RWPE1 (cell line): ENCODE measurements at regions not wholly inside any gene's neighbourhood (a gene's known extent, or its start where the extent isn't known, plus 50 kb on each side); places are given as distances from the start of the nearest gene placed in this dataset.

Experiments
- CTCF ChIA-PET: fragments of 350-600 bp; sonication (Branson Sonifier 250); formaldehyde crosslinking; extraction: SDS; loops from one replicate; lab custom pipeline; 2021; lab: Yijun Ruan, JAX
- POLR2A ChIA-PET: fragments of 400-600 bp; formaldehyde crosslinking; extraction: SDS; loops from one replicate; lab custom pipeline; 2020; ENCODE audit warnings: antibody characterized with exemption; ENCODE audit not compliant: low non-redundant PET; lab: Yijun Ruan, JAX
- DNase-seq: peaks from one replicate; pipeline ENCODE4 v3.0.0; 2012; ENCODE audit warnings: low spot score
- H3K27ac ChIP-seq: fragments of 450-650 bp; 2 replicates; pipeline ENCODE4 v1.5.1; 2017
- CTCF ChIP-seq: fragments of 450-650 bp; conservative IDR thresholded peaks from 2 replicates; pipeline ENCODE4 v1.5.1; 2017; ENCODE audit warnings: low read depth, mild to moderate bottlenecking

- no peak overlapping the region for H3K27ac ChIP-seq
- CTCF ChIA-PET = no interaction called here
- POLR2A ChIA-PET = no interaction called here
- TF ChIP-seq CTCF = no peak
- no peak for DNase-seq
These were observed 1643.1 kb upstream of the B3GALT2 start for GRCh38 chr1:194829492-194829891.

GRCh38 chr1:194825382-194825781, 1639.0 kb upstream of the B3GALT2 start:
- H3K27ac ChIP-seq = no peak overlapping the region
- no peak for TF ChIP-seq CTCF
- DNase-seq = no peak
- CTCF ChIA-PET = no interaction called here
- POLR2A ChIA-PET = no interaction called here

- TF ChIP-seq CTCF = no peak
- H3K27ac ChIP-seq = no peak overlapping the region
- DNase-seq = no peak
- CTCF ChIA-PET = no interaction called here
- POLR2A ChIA-PET = no interaction called here
These were observed 1634.7 kb upstream of the B3GALT2 start for GRCh38 chr1:194821091-194821490.

GRCh38 chr1:194818674-194819073, 1632.3 kb upstream of the B3GALT2 start:
- TF ChIP-seq CTCF = no peak
- CTCF ChIA-PET = interaction anchor here (0.6 kb wide), 1 partner anchor 1707 kb away, joined by 3 read pairs; no protein-coding TSS in a partner anchor
- no peak overlapping the region for H3K27ac ChIP-seq
- POLR2A ChIA-PET = no interaction called here
- DNase-seq = no peak

GRCh38 chr1:194816859-194817258, 1630.4 kb upstream of the B3GALT2 start:
- ChIA-PET POLR2A (no interaction called here), CTCF (no interaction called here)
- no peak for DNase-seq
- no peak overlapping the region for H3K27ac ChIP-seq
- TF ChIP-seq CTCF = no peak

- POLR2A ChIA-PET = no interaction called here
These were observed 1626.7 kb upstream of the B3GALT2 start for GRCh38 chr1:194813096-194813495.

More at GRCh38 chr1:194813096-194813495, 1626.7 kb upstream of the B3GALT2 start:
- no peak for TF ChIP-seq CTCF
- CTCF ChIA-PET = no interaction called here
- DNase-seq = peak; percentile 12
- no peak overlapping the region for H3K27ac ChIP-seq
